ENCODE measurements at regions not wholly inside any gene's neighbourhood (a gene's known extent, or its start where the extent isn't known, plus 50 kb on each side); places are given as distances from the start of the nearest gene placed in this dataset.

GRCh38 chr20:41989039-41989679 is 371.0 kb upstream of the CHD6 start:
- TF ChIP-seq CTCF (IDR thresholded peaks at IDR 0.05) (no peak), POLR2A (IDR thresholded peaks at IDR 0.05) (no peak)

All from uterus (tissue), 2 donors.